ENCODE measurements at regions not wholly inside any gene's neighbourhood (a gene's known extent, or its start where the extent isn't known, plus 50 kb on each side); places are given as distances from the start of the nearest gene placed in this dataset.
A peak's percentile ranks its signal among the peaks of the same experiment; 100 is the strongest.

- in situ Hi-C loops (cut with HindIII; ENCODE audit: low pct_ligation_motif_present, low sequenced_read_pairs): no loop called here
- Histone ChIP-seq H3K27ac (no peak overlapping the region), H3K27me3 (replicated peaks) (no peaks in the 10 kb centered on the region), H3K36me3 (replicated peaks) (no peaks in the 10 kb centered on the region), H3K4me3 (ENCODE audit: low read depth, low read length) (no peak overlapping the region)
- DNase-seq: no peak
- TF ChIP-seq CTCF (IDR thresholded peaks at IDR 0.05; ENCODE audit: low read depth, low read length, missing control alignments): no peak
These were observed 153.0 kb downstream of the UXS1 start for GRCh38 chr2:106041150-106041549.

DNA sequence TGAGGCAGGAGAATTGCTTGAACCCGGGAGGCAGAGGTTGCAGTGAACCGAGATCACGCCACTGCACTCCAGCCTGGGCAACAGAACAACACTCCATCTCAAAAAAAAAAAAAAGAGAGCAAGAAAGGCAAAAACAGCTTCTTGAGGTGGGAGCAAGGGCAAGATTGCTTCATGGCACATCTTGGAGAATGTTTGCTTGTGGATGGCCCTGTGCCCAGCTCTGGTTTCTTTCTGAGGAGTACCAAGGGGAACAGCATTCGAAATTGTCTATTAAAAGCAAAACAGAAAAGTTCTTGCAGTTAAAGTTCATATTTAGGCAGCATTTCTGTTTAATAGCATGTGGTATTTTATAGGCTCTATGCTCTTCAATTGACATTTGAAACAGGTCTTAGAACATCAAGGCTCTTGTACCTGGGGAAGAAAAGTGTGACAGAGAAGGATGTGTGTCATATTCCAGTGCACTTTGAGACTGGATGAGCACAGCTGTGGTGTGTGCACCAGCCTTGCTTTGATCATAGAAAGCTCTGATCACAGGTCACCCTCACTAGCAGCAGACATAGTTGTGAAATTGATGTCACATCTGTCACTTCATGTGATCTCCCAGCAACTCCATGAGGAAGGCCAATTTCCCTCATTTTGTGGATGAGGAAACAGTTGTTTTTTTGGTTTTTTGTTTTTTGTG lies 154.3 kb downstream of the UXS1 start:
- H3K27ac ChIP-seq: no peak overlapping the region
- H3K4me3 ChIP-seq (ENCODE audit: low read depth, low read length): no peak overlapping the region
- H3K36me3 ChIP-seq (replicated peaks): no peaks in the 10 kb centered on the region
- TF ChIP-seq CTCF (IDR thresholded peaks at IDR 0.05; ENCODE audit: low read depth, low read length, missing control alignments): no peak
- no peak for DNase-seq
- no peaks in the 10 kb centered on the region for H3K27me3 ChIP-seq (replicated peaks)
- in situ Hi-C loops (cut with HindIII; ENCODE audit: low pct_ligation_motif_present, low sequenced_read_pairs): no loop called here

GRCh38 chr2:106038601-106039375 lies 155.3 kb downstream of the UXS1 start:
- no peak overlapping the region for H3K4me3 ChIP-seq (ENCODE audit: low read depth, low read length)
- no peak for TF ChIP-seq CTCF (IDR thresholded peaks at IDR 0.05; ENCODE audit: low read depth, low read length, missing control alignments)
- in situ Hi-C loops (cut with HindIII; ENCODE audit: low pct_ligation_motif_present, low sequenced_read_pairs): no loop called here
- no peak for DNase-seq
- H3K36me3 ChIP-seq (replicated peaks): no peaks in the 10 kb centered on the region
- no peak overlapping the region for H3K27ac ChIP-seq
- no peaks in the 10 kb centered on the region for H3K27me3 ChIP-seq (replicated peaks)

DNA sequence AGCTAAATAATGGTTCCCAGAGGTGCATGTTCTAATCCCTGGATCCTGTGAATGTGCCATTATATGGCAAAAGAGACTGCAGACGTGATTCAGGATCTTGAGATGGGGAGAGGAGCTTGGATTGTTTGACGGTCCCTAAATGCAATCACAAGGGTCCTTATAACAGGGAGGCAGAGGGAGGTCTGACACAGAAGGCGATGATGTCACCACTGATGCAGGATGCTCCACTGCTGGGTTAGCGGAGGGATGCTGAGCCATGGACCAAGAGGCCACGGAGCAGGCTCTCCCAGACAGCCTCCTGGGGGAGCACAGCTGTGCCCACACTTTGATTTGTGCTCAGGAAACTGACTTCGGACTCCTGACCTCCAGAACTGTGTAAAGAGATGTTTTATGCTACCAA lies 156.2 kb downstream of the UXS1 start:
- no peak for TF ChIP-seq CTCF (IDR thresholded peaks at IDR 0.05; ENCODE audit: low read depth, low read length, missing control alignments)
- Histone ChIP-seq H3K36me3 (replicated peaks) (no peaks in the 10 kb centered on the region), H3K27me3 (replicated peaks) (no peaks in the 10 kb centered on the region), H3K27ac (no peak overlapping the region), H3K4me3 (ENCODE audit: low read depth, low read length) (no peak overlapping the region)
- DNase-seq: no peak
- in situ Hi-C loops (cut with HindIII; ENCODE audit: low pct_ligation_motif_present, low sequenced_read_pairs): no loop called here

GRCh38 chr2:106037262-106037661 lies 156.8 kb downstream of the UXS1 start:
- H3K27me3 ChIP-seq (replicated peaks): no peaks in the 10 kb centered on the region
- DNase-seq: no peak
- in situ Hi-C loops (cut with HindIII; ENCODE audit: low pct_ligation_motif_present, low sequenced_read_pairs): no loop called here
- H3K27ac ChIP-seq: no peak overlapping the region
- TF ChIP-seq CTCF (IDR thresholded peaks at IDR 0.05; ENCODE audit: low read depth, low read length, missing control alignments): peak; percentile 14
- H3K4me3 ChIP-seq (ENCODE audit: low read depth, low read length): no peak overlapping the region
- no peaks in the 10 kb centered on the region for H3K36me3 ChIP-seq (replicated peaks)
